T-helper 2 cell (primary cell): ENCODE measurements at regions not wholly inside any gene's neighbourhood (a gene's known extent, or its start where the extent isn't known, plus 50 kb on each side); places are given as distances from the start of the nearest gene placed in this dataset.

Source experiments
- DNase-seq, 5 experiments: peaks; one replicate each; pipeline versions ENCODE4 v3.0.0 to v3.0.0-alpha.2; 2012 to 2022

DNA sequence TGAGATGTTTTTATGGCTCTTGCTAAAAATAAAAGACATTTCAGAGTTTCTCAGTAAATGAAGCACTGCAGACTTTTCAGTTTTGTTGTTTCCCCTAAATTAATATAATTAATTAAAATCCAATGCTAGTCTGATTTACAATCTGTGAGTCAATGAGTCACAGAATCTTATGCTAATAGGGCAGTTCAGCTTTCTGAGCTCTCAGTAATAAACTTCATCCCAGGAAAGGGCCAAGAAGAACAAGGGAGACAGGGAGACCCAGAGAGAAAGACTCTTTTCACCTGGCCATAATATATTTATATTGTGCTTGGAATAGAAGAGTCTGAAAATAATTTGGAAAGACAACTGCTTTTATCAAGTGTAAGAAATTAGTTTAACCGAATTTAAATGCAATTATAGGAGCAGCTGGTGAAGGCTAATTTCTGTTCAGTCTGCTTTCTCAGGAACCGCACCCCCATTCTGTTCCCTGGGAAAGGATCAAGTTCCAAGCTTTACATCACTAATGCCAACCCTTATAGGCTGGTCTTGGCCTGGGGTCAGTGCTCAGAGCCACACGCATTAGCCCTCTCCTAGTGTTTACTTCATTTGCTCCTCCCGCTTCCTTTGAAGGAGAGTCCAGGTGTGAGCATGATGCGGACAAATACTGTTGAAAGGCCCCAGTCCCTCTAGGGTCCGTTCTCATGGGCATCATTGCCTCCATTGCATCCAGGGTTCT, 145.6 kb downstream of the ZBTB18 start:
- no peak for DNase-seq

DNA sequence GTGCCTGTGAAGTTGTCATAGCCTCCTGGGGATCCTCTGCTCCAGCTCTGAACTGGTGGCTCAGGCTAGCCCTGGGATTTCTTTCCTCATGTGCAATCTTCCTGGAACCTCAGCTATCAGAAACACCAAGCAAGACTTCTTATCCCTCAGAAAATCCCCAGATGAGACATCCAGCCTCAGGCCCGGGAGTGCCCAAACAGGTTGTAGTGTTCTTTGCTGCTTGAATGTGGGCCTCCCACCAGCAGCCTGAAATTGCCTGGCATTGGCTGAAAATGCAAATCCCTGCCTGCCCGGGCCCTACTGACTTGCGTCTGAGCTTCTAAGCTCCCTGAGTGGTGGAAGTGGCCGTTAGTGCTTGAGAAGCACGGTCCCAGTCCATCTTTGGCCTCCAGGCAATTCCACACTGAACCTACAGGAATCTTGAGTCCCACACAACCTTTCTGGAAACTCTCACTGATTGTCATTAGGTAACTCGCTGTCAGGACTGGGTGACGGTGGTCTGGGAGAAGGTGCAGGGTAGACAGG, 146.8 kb downstream of the ZBTB18 start:
- no peak for DNase-seq

DNA sequence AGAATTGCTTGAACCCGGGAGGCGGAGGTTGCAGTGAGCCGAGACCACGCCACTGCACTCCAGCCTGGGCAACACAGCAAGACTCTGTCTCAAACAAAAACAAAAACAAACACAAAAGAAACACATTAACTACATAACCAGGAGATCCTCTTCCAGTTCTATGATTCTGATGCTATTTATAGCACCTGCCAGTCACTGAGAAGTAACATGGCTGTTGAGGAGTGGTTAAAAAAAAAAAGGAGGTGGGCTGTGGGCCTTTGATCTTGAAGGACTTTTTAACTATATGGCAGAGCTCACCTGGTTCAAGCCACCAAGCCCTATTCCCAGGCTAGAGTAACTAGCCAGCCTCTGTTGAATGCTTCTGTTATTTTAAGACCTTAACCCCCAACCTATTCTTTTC, 148.8 kb downstream of the ZBTB18 start:
- no peak for DNase-seq

DNA sequence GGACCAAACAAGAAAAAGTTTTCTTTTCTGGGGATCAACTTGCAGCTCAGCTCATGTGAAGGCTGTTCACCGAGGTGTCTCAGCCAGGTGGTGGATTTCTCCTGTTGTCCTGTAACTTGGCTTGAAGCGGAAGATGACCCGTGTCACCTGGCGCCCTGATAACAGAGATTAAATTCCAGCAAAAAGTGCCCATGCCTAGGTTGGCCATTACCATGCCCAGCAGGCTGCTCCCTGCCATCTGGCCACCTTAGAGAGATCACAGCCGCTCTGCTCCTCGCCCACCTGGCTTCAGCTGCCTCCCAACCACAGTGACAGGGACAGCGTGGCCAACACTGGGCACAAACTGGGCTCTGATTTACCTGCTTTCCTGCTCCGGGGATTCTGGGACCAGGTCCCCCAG, 149.5 kb downstream of the ZBTB18 start:
- DNase-seq, result no peak

DNA sequence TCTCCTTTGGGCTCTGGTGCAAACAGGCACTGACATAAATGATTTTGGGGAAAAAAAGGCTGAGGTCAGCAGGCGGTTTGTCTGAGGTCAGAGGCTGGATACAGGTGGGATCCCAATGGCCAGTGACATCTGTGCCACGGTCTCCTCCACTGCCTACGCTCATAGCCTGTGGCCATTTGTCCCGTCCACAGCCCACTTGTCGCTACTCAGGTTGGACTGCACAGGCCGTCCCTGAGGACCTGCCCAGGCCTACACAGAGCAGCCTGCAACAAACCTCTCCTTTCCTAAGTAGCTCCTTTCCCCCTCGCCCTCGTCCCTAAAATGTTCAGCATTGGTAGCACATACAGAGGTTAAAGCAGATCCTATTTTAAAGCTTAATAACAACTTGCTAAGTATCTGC, 150.7 kb downstream of the ZBTB18 start:
- DNase-seq, result no peak

DNA sequence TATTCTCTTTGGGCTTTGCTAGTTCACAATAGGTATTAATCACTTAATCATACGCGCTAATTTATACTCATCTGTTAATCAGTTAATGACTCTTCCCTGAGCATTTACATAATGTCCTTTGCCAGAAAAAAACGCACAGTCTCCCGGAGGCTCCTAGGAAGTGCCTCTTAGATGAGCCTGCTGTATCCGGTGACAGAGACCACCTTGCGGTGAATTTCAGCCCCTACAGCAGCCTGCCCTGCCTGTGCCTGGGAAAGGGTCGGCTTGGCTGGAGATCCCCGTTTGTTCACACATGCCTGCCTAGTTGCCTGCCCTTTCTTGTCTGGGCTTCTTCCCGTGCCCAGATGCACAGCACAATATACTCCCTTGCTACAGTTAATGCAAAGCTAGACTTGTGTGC, 152.9 kb downstream of the ZBTB18 start:
- no peak for DNase-seq

DNA sequence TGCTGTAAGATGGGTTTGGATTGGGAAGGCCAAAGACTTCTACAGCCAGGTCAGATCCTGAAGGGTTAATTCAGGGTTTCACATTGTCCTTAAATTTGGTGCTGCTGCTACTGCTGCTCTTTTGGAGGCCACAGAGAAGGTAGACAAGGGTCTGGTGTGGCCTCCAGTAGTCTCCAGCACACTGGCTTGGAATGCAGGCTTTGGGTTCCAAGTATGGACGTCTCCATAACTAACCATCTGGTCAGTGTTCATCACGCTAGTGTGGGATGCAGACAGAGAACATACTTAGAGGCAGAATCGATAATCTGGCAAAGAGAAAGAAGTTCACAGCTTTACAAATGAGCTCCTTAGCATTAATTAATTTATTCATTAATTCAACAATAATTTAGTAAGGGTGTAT, 154.1 kb downstream of the ZBTB18 start:
- DNase-seq, result no peak

DNA sequence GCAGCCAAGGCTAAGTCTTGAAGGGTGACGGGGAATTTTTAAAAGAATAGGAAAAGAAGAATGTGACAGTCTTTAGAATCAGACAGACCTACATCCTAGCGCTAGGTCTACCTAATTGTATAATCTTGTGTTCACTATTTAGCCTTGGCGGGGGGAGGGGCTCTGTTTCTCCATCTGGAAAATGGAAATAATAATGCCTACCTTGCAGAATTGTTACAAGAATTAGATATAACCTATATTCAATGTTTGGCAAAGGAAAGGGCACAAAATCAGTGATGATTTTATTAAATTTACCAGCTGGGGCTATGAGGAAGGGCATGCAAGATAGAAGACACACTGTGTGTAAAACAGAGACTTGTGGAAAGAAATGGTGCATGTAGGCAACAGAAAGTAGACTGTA, 154.8 kb downstream of the ZBTB18 start:
- DNase-seq, result no peak

DNA sequence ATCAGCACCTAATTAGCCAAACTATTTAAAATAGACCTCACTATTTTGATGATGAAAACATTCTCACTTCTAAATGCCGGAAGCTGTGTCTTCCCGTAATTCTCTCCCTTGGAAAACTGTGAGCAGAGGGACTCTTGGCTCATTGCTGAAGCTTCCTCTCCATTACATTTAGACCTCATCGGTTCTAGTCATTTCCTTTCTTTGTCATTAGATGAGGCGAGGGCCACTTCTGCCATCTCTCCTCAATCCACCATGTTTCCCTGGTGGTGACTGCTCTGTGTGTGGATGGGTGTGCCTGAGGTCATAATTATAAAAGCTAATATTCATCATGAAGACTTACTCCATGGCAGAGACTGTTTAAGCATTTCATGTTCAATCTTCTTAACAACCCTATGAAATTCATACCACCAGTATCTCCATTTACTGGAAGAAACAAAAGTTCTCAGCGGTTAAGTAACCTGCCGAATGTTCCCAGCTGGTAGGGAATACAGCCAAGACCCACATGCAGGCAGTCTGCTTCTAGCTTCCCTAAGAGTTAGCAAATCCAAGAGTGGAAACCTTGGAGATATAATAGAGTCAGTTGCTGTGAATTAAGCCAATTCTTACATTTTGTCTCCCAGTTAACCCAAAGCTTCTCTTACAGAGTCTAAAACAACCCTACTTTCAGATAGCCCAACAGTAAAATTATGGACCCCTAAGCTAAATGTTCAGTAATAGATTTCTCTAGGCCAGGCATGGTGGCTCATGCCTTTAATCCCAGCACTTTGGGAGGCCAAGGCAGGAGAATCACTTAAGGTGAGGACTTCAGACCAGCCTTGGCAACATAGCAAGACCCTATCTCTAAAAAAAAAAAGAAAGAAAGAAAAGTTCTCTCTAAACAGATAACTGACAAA, 156.2 kb downstream of the ZBTB18 start:
- DNase-seq, result no peak

DNA sequence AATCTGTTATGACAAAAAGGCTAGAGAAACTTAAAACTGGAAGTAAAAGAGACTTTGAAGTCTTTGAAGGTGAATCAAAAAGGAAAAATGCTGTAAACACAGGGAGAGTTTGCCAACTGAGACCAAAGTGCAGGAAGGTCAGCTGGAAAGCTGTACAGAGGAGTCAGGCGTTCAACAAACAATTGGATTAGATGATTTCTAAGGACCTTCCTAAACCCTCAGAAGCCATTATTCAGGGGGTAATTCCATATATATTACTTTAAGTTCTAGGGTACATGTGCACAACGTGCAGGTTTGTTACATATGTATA, 156.8 kb downstream of the ZBTB18 start:
- DNase-seq, result no peak

DNA sequence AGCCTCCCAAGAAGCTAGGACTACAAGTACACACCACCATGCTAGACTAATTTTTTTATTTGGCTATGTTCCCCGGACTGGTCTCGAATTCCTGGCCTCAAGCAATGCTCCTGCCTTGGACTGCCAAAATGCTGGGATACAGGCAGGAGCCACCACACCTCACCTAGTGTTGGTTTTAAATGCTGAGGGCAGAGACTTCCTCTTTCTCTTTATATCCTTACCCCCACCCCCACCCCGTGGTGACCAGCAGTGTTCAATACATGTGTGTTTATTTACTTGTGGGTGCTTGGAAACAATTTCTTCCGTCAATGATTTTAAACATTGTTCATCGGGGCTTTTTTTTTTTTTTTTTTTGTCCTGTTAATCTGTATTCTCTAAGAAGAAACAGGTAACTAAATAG, 158.9 kb downstream of the ZBTB18 start:
- DNase-seq, result no peak

DNA sequence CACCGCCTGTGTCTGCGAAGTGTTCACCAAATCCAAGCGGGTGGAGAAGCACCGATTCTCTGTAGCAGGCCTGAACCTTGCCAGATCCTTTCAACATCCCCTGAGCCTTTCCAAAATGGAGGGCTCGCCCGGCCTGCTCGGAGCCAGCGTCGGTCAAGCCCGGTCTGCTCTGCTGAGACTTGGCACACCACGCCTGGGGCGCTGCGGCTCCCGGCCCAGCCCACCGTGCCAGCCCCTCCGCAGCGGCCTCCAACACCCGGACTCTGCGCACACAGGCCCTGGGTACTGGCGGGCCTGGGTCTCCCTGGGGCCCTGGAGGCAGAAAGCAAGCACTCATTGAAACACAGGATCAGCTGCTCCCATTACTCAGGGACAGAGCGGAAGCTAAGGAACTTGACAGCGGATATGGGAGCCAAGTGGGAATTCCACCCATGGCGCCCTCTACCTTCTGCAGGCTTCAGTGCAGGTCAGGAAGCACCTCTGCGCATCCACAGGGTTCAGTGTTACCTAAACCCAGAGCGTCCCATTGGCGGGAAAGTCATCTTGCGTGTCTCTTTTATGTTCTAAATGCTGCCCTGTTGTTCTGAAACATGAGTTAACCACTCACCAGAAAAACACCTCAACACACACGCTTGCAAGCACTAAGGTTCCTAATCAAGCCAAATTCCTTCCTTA, 159.9 kb downstream of the ZBTB18 start:
- DNase-seq, result no peak

DNA sequence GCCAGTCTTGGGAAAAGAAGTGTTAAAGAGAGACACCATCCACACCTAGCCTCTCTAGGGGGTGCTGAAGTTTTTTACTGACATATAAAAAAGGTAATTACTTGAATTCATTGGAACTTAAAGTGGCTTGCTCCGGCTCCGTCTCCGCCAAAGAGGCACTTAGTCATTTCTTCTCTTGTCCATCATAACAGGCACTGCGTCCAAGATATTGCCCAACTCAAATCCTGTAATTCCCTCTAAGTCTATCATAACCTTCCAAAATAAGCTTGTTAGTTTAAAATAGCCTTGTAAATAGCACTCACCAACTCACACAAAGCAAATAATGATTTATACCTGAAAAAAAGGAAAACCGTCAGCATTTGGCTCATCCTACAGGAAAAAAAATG, 160.5 kb downstream of the ZBTB18 start:
- DNase-seq, result no peak

DNA sequence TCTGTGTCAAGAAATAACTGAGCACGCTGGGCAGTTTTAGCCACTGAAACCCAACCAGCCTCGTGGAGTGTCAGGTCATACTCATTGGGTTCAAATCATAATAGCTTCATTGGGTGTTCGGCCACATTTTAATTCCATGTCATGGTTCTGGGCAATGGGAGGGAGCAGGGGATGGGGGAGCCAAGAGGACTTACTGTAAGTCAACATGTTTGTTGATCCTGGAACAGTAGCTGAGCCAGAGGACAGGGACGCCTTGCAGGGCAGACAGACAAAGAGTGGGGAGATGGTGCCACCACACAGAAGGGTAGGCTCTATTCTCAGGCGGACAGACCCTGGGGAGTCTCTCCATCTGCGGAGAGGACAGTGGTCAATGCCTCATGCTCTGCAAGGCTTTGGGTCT, 161.1 kb downstream of the ZBTB18 start:
- no peak for DNase-seq

DNA sequence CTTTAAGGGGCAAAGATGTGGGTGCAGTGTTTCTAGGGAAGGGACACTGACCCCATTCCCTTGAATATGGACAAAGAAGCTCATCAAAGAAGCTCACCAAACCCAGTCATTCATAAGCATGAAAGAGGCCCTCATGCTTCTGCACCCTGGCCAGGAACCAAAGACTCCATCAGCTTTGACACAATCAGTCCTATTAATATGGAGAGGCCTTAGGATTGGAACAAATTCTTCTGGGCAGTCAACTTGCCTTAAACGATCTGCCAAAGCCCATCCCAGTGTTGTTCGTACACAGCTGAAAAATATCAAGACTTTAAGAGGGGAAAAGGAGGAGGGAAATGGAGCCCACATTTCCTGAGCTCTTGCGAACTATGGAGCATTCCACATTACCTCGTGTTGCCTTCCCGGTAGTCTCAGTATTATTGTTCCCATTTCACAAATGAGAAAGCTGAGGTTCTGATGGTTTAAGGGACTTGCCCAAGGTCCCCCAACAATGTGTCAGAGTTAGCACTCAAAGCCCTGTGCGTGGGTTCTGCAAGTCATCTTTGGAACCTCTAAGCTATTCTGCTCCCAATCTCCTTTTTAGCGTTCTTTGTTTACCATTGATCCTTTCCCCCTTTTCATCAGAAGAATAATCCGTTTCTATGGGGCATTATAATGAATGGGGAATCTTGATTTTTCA, 161.9 kb downstream of the ZBTB18 start:
- no peak for DNase-seq

DNA sequence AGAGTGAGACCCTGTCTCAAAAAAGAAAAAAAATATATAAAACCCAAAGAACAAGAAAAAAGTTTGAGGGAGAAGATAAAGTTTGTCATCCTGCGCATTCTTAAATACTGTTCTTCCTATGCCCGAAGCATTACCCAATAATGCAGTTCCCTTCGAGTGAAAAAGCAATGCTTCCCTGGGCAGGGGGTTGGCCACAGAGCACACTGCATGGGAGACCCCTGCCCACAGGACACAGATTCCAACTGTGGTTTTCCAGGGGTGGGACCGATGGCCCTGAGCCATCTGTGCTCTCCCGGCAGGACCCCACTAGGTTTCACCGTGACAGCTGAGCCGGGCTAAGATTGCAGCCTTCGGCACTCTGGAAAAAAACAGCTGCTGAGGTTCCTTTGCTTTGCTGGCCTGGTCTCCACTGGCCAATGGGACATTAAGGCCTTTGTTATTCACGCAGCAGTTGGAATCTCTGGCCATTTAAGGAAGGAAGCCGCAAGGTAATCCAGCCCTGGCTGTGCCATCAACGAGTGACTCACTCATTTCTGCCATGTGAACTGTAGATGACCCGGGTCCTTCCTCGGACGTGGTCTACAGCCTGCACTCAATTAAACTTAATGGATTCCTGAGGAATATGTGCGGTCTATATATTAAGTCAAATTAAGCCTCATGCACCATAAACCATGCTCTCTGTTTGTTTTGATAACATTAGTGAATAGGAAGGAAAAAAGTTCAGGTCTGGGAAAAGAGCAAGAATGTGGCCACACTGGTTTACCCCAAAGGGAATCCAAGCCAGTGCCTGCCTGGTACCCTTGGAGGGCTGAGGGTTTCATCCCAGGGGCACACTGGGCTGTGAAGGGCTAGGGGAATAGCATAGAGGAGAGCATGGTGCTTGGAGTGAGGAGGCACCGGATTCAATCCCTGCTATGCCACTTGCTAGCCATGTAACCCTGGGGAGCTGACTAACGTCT, 163.2 kb downstream of the ZBTB18 start:
- DNase-seq, result no peak

DNA sequence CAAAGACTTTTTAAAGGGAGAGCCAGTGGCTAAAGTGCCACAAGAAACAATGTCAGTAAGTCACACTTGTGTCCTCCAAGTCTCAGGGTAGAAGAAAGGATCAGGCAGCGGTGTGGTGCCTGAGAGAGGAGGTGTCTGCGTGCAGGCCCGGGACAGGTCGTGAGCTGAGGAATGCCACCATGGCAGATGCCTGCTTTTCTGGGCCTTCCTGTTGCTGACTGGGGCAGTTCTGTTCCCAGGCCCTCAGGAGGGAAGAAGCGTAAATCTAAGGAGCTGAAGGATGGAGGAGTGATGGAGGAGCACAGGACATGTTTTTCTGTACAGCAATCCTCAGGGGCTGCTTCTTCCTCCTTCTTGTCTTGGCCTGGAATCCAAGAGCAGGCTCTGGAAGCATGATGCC, 165.8 kb downstream of the ZBTB18 start:
- no peak for DNase-seq

DNA sequence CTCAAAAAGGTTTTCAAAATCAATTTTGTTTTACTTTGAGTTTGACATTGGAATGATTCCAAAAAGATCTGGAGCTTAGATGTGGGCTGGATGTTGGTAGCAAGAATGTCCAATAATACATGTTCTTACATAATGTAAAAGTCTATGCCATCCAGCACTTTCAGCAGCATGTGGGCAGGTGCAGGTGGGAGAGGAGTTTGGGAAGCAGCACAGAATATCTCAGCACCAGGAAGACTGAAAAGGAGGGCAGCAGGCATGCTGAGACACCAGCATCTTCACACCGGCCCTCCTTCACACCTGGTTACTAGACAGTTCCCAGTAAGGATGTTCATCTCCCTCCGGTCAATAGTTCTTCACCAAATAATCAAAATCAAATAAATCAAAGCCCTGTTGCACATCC, 166.6 kb downstream of the ZBTB18 start:
- no peak for DNase-seq

DNA sequence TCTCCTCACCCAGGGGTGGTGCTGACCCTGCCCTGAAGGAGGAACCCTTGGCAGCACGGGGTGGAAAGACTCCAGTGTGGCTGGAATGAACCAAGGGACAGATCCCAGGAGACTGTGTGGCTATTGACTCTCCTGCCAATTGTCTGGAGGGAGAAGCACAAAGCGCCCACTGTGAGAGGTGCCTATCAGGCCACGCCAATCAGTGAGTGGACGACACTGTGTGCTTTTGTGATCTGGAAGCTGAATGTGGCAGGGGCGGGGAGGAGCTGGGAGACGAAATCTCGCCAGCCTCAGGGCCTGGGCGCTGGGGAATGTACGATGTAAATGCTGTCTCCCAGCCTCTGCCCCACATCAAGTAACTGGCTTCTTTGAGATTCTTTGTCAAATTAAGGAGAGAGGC, 167.1 kb downstream of the ZBTB18 start:
- DNase-seq, result no peak

DNA sequence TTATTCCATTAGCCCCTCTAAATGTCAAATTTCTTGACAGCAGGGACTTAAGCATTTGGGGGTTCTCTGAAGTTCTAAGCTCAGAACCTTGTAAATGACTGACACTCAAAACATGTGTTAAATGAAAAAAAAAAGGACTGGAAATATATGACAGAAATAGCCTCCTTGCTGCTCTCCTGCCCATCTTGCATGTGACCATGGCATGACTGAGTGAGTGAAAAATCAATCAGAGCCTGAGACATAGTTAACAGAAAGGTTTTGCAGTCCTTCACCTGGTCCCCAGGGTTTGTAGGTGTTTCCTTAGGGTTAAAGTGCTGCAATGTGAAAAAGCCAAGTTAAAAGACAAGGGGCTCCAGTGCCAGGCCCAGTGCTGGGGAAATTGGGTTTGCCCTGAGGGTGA, 168.1 kb downstream of the ZBTB18 start:
- no peak for DNase-seq

DNA sequence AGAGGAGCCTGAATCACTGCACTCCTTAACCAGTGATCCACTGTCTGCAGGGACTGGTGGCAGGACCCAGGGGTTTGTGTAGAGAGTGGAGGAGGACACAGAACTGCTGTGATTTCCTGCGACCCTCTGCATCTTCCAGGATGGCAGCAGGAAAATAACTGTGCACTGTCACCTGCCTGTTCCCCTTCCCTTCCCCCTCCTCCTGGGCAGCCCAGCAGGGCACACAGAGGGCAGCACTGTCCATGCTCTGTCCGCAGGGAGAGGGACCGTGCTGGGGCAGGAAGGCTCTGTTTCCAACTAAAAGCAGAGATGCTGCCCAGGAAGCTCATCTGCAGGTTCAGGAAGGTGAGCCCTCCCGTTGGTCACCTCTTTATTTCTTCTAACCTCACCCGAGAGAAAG, 168.7 kb downstream of the ZBTB18 start:
- no peak for DNase-seq

DNA sequence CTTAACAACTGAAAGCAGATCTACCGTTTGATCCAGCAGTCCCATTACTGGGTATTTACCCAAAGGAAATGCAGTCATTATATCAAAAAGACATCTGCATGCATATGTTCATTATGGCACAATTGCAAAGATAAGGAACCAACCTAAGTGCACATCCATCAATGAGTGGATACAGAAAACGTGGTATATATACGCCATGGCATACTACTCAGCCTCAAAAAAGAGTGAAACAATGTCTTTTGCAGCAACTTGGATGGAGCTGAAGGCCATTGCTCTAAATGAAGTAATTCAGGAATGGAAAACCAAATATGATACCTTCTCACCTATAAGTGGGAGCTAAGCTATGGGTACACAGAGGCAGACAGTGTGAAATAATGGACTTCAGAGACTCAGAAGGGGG, 169.3 kb downstream of the ZBTB18 start:
- no peak for DNase-seq
